Neural progenitor cell (in vitro differentiated cells): ENCODE measurements at regions not wholly inside any gene's neighbourhood (a gene's known extent, or its start where the extent isn't known, plus 50 kb on each side); places are given as distances from the start of the nearest gene placed in this dataset.

ENCODE experiments used
- DNase-seq: peaks from one replicate; pipeline ENCODE4 v3.0.0-alpha.2; 2016; ENCODE audit warnings: low spot score
- H2AFZ ChIP-seq: fragments of 200-600 bp; sonication (generic); replicated peaks from 2 replicates; pipeline ENCODE4 v1.6.1; 2016; ENCODE audit warnings: antibody characterized with exemption
- H3F3A ChIP-seq: fragments of 200-600 bp; sonication (generic); 2 replicates; pipeline ENCODE4 v1.6.1; 2016; ENCODE audit warnings: antibody characterized with exemption, low read depth
- H3K27ac ChIP-seq: fragments of 200-600 bp; sonication (generic); 2 replicates; pipeline ENCODE4 v1.5.1; 2016; ENCODE audit warnings: mild to moderate bottlenecking
- H3K27me3 ChIP-seq: fragments of 200-600 bp; sonication (generic); 2 replicates; pipeline ENCODE4 v1.6.1; 2016; ENCODE audit warnings: mild to moderate bottlenecking, moderate library complexity
- H3K36me3 ChIP-seq: fragments of 200-600 bp; sonication (generic); 2 replicates; pipeline ENCODE4 v1.5.1; 2016
- H3K4me1 ChIP-seq: fragments of 200-600 bp; sonication (generic); 2 replicates; pipeline ENCODE4 v1.6.1; 2016; ENCODE audit warnings: mixed run types
- H3K4me2 ChIP-seq: fragments of 200-600 bp; sonication (generic); 2 replicates; pipeline ENCODE4 v1.6.1; 2016
- H3K4me3 ChIP-seq: fragments of 200-600 bp; sonication (generic); 2 replicates; pipeline ENCODE4 v1.5.1; 2016
- H3K79me2 ChIP-seq: fragments of 200-600 bp; sonication (generic); 2 replicates; pipeline ENCODE4 v1.6.1; 2016; ENCODE audit warnings: low read depth
- H3K9ac ChIP-seq: fragments of 200-600 bp; sonication (generic); 2 replicates; pipeline ENCODE4 v1.6.1; 2016
- H3K9me3 ChIP-seq: fragments of 200-600 bp; sonication (generic); 2 replicates; pipeline ENCODE4 v1.5.1; 2016; ENCODE audit warnings: low read depth
- H4K20me1 ChIP-seq: fragments of 200-600 bp; sonication (generic); 2 replicates; pipeline ENCODE4 v1.6.1; 2016; ENCODE audit warnings: low read depth
- H3K27ac Mint-ChIP-seq: 3 replicates; pipeline ENCODE4 v1.8.0; 2021; ENCODE audit warnings: mixed read lengths
- H3K27me3 Mint-ChIP-seq: 2 replicates; pipeline ENCODE4 v1.8.0; 2022; ENCODE audit warnings: low read depth, mild to moderate bottlenecking, inconsistent platforms, moderate library complexity, mixed read lengths; ENCODE audit not compliant: insufficient read depth
- H3K36me3 Mint-ChIP-seq: 3 replicates; pipeline ENCODE4 v1.8.0; 2021; ENCODE audit warnings: mixed read lengths
- H3K4me1 Mint-ChIP-seq: 3 replicates; pipeline ENCODE4 v1.8.0; 2021; ENCODE audit warnings: mixed read lengths
- H3K4me3 Mint-ChIP-seq: 3 replicates; pipeline ENCODE4 v1.8.0; 2021; ENCODE audit warnings: mild to moderate bottlenecking, moderate library complexity, mixed read lengths
- H3K9me3 Mint-ChIP-seq: 3 replicates; pipeline ENCODE4 v1.8.0; 2020; ENCODE audit warnings: mixed read lengths
- CTCF ChIP-seq: fragments of 200-600 bp; sonication (generic); IDR thresholded peaks from 2 replicates; pipeline ENCODE4 v1.5.1; 2017; ENCODE audit warnings: antibody characterized with exemption, mild to moderate bottlenecking
- EZH2 ChIP-seq: fragments of 200-600 bp; sonication (generic); IDR thresholded peaks from 2 replicates; pipeline ENCODE4 v1.6.1; 2017; ENCODE audit warnings: antibody characterized with exemption, mild to moderate bottlenecking, moderate library complexity
- EZH2phosphoT487 ChIP-seq: fragments of 200-600 bp; sonication (generic); IDR thresholded peaks from 2 replicates; pipeline ENCODE4 v1.6.1; 2017; ENCODE audit warnings: antibody characterized with exemption

DNA sequence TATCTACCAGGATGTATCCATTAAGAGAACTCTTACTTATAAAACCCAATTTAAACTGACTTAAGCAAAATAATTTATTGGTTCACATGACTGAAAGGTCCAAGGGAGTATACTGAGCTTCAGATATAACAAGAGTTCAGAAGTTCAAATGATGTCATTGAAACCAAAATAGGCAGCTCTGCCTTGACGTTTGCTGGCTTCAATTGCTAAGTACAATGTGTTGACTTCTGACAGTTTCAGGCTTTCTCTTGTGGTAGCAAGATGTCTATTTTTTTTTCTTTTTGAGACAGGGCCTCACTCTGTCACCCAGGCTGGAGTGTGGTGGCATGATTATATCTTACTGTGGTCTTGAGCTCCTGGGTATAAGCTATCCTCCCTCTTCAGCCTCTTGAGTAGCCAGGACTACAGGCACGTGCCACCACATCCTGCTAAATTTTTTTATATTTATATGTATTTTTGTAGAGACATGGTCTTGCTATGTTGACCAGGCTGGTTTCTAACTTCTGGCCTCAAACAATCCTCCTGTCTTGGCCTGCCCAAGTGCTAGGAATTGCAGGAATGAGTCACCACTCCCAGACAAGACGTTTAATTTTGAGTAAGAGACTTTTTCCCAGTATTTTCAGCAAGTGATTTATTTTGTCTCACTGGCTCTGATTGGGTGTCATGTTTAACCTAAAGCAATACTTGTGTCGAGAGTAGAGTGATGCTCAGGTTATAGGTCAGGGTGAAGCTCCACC is 184.8 kb downstream of the NR4A2 start:
- Histone ChIP-seq H3K27ac (no peak overlapping the region), H3K9me3 (no peaks in the 10 kb centered on the region), H3F3A (no peaks in the 10 kb centered on the region), H3K4me3 (no peak overlapping the region), H2AFZ (no peak overlapping the region), H3K36me3 (no peaks in the 10 kb centered on the region), H3K9ac (no peak overlapping the region), H3K4me1 (no peaks in the 10 kb centered on the region), H3K4me2 (no peak overlapping the region), H4K20me1 (no peaks in the 10 kb centered on the region), H3K27me3 (no peaks in the 10 kb centered on the region), H3K79me2 (no peaks in the 10 kb centered on the region)
- H3K4me1 Mint-ChIP-seq = no peaks in the 10 kb centered on the region
- TF ChIP-seq EZH2phosphoT487 (no peak), CTCF (no peak), EZH2 (no peak)
- DNase-seq = no peak
- peaks cover 3% of the 10 kb centered on the region for H3K27me3 Mint-ChIP-seq
- no peak overlapping the region for H3K4me3 Mint-ChIP-seq
- H3K36me3 Mint-ChIP-seq = no peaks in the 10 kb centered on the region
- peaks cover 3% of the 10 kb centered on the region for H3K9me3 Mint-ChIP-seq
- H3K27ac Mint-ChIP-seq = no peak overlapping the region

DNA sequence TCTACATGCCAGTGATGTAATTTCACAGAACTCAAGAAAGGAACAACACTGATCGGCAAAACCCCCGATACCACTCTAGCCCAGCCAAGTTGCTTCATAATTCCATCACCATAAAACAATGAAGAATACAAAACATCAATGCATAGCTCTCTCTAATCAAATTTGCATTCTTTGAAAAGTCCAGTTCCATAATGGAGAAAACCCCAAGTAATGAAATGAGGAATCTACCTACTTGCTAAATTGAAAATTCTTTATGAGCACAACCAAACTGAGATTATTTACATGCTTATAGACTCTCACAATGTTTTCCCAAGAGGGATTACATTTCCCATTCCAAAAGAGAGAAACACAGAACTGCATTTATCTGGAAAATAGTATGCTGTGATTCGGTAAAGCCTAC is 186.5 kb downstream of the NR4A2 start:
- TF ChIP-seq CTCF (no peak), EZH2 (no peak), EZH2phosphoT487 (no peak)
- no peaks in the 10 kb centered on the region for H3K36me3 ChIP-seq
- H2AFZ ChIP-seq = no peak overlapping the region
- Mint-ChIP-seq H3K27ac (no peak overlapping the region), H3K9me3 (peaks cover 3% of the 10 kb centered on the region), H3K36me3 (no peaks in the 10 kb centered on the region), H3K4me3 (no peak overlapping the region), H3K27me3 (peaks cover 3% of the 10 kb centered on the region), H3K4me1 (no peaks in the 10 kb centered on the region)
- H3K27ac ChIP-seq = no peak overlapping the region
- H3K4me1 ChIP-seq = no peaks in the 10 kb centered on the region
- H3K79me2 ChIP-seq = no peaks in the 10 kb centered on the region
- no peaks in the 10 kb centered on the region for H3K27me3 ChIP-seq
- no peaks in the 10 kb centered on the region for H3K9me3 ChIP-seq
- no peaks in the 10 kb centered on the region for H4K20me1 ChIP-seq
- H3F3A ChIP-seq = no peaks in the 10 kb centered on the region
- H3K4me3 ChIP-seq = no peak overlapping the region
- no peak overlapping the region for H3K4me2 ChIP-seq
- DNase-seq = no peak
- no peak overlapping the region for H3K9ac ChIP-seq

- H3F3A ChIP-seq = no peaks in the 10 kb centered on the region
Measured at GRCh38 chr2:156145469-156145868, 187.1 kb downstream of the NR4A2 start.

More at GRCh38 chr2:156145469-156145868, 187.1 kb downstream of the NR4A2 start:
- H4K20me1 ChIP-seq = no peaks in the 10 kb centered on the region
- no peak overlapping the region for H2AFZ ChIP-seq
- H3K9me3 Mint-ChIP-seq = peaks cover 3% of the 10 kb centered on the region
- DNase-seq = no peak
- no peaks in the 10 kb centered on the region for H3K79me2 ChIP-seq
- H3K4me1 Mint-ChIP-seq = no peaks in the 10 kb centered on the region
- no peak overlapping the region for H3K4me3 ChIP-seq
- no peak overlapping the region for H3K4me2 ChIP-seq
- no peaks in the 10 kb centered on the region for H3K4me1 ChIP-seq
- no peak overlapping the region for H3K4me3 Mint-ChIP-seq
- no peak overlapping the region for H3K9ac ChIP-seq
- H3K27ac ChIP-seq = no peak overlapping the region
- no peaks in the 10 kb centered on the region for H3K9me3 ChIP-seq
- no peaks in the 10 kb centered on the region for H3K36me3 Mint-ChIP-seq
- peaks cover 3% of the 10 kb centered on the region for H3K27me3 Mint-ChIP-seq
- TF ChIP-seq EZH2 (no peak), EZH2phosphoT487 (no peak), CTCF (no peak)
- no peaks in the 10 kb centered on the region for H3K36me3 ChIP-seq
- H3K27me3 ChIP-seq = no peaks in the 10 kb centered on the region
- no peak overlapping the region for H3K27ac Mint-ChIP-seq
